ENCODE measurements at regions not wholly inside any gene's neighbourhood (a gene's known extent, or its start where the extent isn't known, plus 50 kb on each side); places are given as distances from the start of the nearest gene placed in this dataset.
"Not testable (repeated sequence)": the region's sequence is repeated elsewhere in the genome, so short reads cannot be mapped to it uniquely, and the experiment has no call there.

DNA sequence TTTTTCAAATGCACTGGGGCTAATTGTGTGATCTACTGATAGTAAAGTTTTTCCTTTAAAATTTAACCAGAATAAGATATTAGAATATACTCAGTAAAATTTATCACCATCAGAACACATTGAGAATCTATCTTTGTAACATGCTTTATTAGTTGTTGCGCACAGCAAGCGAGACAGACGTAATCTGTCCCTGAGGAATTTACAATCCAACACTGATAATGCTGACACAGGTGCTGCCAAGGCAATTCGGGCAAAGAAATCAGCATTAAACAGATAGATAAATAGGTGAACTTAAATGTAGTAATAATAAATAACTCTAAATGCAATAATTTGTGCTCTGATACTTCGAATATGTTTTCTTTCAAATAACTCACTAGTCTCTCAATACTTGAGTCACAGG lies 607.2 kb downstream of the HTR1B start:
- Histone ChIP-seq H3K4me1 (peaks cover 6% of the 10 kb centered on the region), H3K9me3 (replicated peaks) (no peaks in the 10 kb centered on the region), H3K27me3 (ENCODE audit: low read depth) (no peaks in the 10 kb centered on the region), H3K27ac (replicated peaks) (no peak overlapping the region), H3K36me3 (no peaks in the 10 kb centered on the region), H3K4me3 (peak overlapping the region; percentile 1)
- TF ChIP-seq, protein P1, sequence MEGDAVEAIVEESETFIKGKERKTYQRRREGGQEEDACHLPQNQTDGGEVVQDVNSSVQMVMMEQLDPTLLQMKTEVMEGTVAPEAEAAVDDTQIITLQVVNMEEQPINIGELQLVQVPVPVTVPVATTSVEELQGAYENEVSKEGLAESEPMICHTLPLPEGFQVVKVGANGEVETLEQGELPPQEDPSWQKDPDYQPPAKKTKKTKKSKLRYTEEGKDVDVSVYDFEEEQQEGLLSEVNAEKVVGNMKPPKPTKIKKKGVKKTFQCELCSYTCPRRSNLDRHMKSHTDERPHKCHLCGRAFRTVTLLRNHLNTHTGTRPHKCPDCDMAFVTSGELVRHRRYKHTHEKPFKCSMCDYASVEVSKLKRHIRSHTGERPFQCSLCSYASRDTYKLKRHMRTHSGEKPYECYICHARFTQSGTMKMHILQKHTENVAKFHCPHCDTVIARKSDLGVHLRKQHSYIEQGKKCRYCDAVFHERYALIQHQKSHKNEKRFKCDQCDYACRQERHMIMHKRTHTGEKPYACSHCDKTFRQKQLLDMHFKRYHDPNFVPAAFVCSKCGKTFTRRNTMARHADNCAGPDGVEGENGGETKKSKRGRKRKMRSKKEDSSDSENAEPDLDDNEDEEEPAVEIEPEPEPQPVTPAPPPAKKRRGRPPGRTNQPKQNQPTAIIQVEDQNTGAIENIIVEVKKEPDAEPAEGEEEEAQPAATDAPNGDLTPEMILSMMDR (IDR thresholded peaks at IDR 0.05; ENCODE audit: borderline replicate concordance): no peak
- DNase-seq: no peak
- intact Hi-C loops (cut with micrococcal nuclease): no loop called here

DNA sequence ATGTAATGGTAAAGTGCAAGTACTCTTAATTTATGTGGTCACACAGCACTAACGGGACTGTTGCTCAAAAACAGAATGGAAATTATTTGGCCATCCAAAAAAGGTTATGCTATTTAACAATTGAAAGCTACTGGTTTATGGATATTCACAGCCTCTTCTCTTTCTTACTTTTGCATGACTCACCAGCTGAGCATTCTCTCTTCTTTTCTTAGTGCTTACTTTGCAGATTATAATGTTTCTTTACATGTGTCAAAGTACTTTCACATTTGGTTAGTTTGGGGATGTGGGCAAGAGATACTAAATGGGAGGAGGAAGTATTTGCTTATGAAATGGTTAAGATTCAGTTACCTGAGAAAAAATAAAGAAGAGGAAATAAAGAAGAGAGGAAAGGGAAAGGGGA lies 610.5 kb downstream of the HTR1B start:
- Histone ChIP-seq H3K4me3 (no peak overlapping the region), H3K27ac (replicated peaks) (no peak overlapping the region), H3K36me3 (no peaks in the 10 kb centered on the region), H3K9me3 (replicated peaks) (no peaks in the 10 kb centered on the region), H3K4me1 (peaks cover 6% of the 10 kb centered on the region), H3K27me3 (ENCODE audit: low read depth) (no peaks in the 10 kb centered on the region)
- intact Hi-C loops (cut with micrococcal nuclease): no loop called here
- DNase-seq: no peak
- TF ChIP-seq, protein P1 (IDR thresholded peaks at IDR 0.05; ENCODE audit: borderline replicate concordance): no peak

DNA sequence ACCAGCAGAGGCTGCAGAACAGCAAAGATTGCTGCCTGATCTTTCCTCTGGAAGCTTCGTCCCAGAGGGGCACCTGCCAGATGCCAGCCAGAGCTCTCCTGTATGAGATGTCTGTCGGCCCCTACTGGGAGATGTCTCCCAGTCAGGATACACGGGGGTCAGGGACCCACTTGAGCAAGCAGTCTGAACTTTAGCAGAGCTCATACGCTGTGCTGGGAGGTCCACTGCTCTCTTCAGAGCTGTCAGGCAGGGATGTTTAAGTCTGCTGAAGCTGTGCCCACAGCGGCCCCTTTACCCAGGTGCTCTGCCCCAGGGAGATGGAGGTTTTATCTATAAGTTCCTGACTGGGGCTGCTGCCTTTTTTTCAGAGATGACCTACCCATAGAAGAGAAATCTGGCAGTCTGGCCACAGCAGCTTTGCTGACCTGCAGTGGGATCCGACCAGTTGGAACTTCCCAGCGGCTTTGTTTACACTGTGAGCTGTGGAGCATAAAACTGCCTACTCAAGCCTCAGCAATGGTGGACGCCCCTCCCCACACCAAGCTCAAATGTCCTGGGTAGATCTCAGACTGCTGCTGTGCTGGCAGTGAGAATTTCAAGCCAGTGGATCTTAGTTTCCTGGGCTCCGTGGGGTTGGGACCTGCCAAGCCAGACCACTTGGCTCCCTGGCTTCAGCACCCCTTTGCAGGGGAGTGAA lies 613.9 kb downstream of the HTR1B start:
- H3K27ac ChIP-seq (replicated peaks); H3K36me3 ChIP-seq; H3K27me3 ChIP-seq (ENCODE audit: low read depth); H3K4me3 ChIP-seq; H3K4me1 ChIP-seq; intact Hi-C loops (cut with micrococcal nuclease): not testable (repeated sequence)
- peak; percentile 3 for DNase-seq
- H3K9me3 ChIP-seq (replicated peaks): peaks cover 18% of the 10 kb centered on the region

- H3K36me3 ChIP-seq: no peaks in the 10 kb centered on the region
- intact Hi-C loops (cut with micrococcal nuclease): no loop called here
- no peak overlapping the region for H3K4me3 ChIP-seq
- peaks cover 19% of the 10 kb centered on the region for H3K9me3 ChIP-seq (replicated peaks)
- no peak overlapping the region for H3K27ac ChIP-seq (replicated peaks)
- H3K4me1 ChIP-seq: no peaks in the 10 kb centered on the region
- H3K27me3 ChIP-seq (ENCODE audit: low read depth): no peaks in the 10 kb centered on the region
- DNase-seq: no peak
- TF ChIP-seq, protein P1 (IDR thresholded peaks at IDR 0.05; ENCODE audit: borderline replicate concordance): no peak
These were observed 620.1 kb downstream of the HTR1B start for GRCh38 chr6:76843054-76843822.

GRCh38 chr6:76840865-76841264 lies 622.4 kb downstream of the HTR1B start:
- TF ChIP-seq, protein P1 (IDR thresholded peaks at IDR 0.05; ENCODE audit: borderline replicate concordance): no peak
- intact Hi-C loops (cut with micrococcal nuclease): no loop called here
- DNase-seq: no peak
- H3K27ac ChIP-seq (replicated peaks): no peak overlapping the region
- no peaks in the 10 kb centered on the region for H3K4me1 ChIP-seq
- no peaks in the 10 kb centered on the region for H3K36me3 ChIP-seq
- H3K4me3 ChIP-seq: no peak overlapping the region
- H3K9me3 ChIP-seq (replicated peaks): peaks cover 13% of the 10 kb centered on the region
- no peaks in the 10 kb centered on the region for H3K27me3 ChIP-seq (ENCODE audit: low read depth)
